ENCODE measurements at regions not wholly inside any gene's neighbourhood (a gene's known extent, or its start where the extent isn't known, plus 50 kb on each side); places are given as distances from the start of the nearest gene placed in this dataset.

GRCh38 chr3:105195260-105195659 is 171.4 kb upstream of the ALCAM start:
- TF ChIP-seq CTCF (IDR thresholded peaks at IDR 0.05) (no peak), ELK1 (IDR thresholded peaks at IDR 0.05; ENCODE audit: low read depth, low read length) (no peak), POLR2A (IDR thresholded peaks at IDR 0.05; ENCODE audit: low read length) (no peak), CEBPB (IDR thresholded peaks at IDR 0.05) (no peak), RFX5 (IDR thresholded peaks at IDR 0.05) (no peak), CHD2 (IDR thresholded peaks at IDR 0.05; ENCODE audit: low read length, partially characterized antibody) (no peak), ESRRA (IDR thresholded peaks at IDR 0.05; ENCODE audit: borderline replicate concordance, low read length) (no peak)

All from A549 (cell line).